GM12878 (cell line): ENCODE measurements at regions not wholly inside any gene's neighbourhood (a gene's known extent, or its start where the extent isn't known, plus 50 kb on each side); places are given as distances from the start of the nearest gene placed in this dataset.

Experiments used
- ATAC-seq: fragments of 200-7000 bp; cut with Tn5 transposase; 3 replicates; pipeline ENCODE4 v1.9.1; 2020; ENCODE audit warnings: mild to moderate bottlenecking, moderate library complexity
- BruUV-seq: library from RNA; stranded (reverse); fragments of 400-500 nt; replicated peaks from 2 replicates; lab custom pipeline; 2021; lab: Mats Ljungman, UMichigan
- CTCF ChIA-PET: fragments of 300-600 bp; sonication (Branson Sonifier 250); formaldehyde crosslinking; extraction: SDS; loops from one replicate; lab custom pipeline; 2021; ENCODE audit warnings: inconsistent platforms; lab: Yijun Ruan, JAX
- POLR2A ChIA-PET: fragments of 350-600 bp; formaldehyde crosslinking; extraction: SDS; loops from one replicate; lab custom pipeline; 2021; ENCODE audit warnings: inconsistent platforms; lab: Charles Lee
- RAD21 ChIA-PET: fragments of 300-600 bp; sonication (Branson Sonifier 250); formaldehyde crosslinking; loops from one replicate; lab custom pipeline; 2023; ENCODE audit warnings: antibody characterized with exemption; ENCODE audit not compliant: unreplicated experiment; lab: Charles Lee
- SMC1A ChIA-PET: fragments of 300-600 bp; sonication (Branson Sonifier 250); formaldehyde crosslinking; loops from one replicate; lab custom pipeline; 2023; ENCODE audit not compliant: unreplicated experiment, uncharacterized antibody; lab: Charles Lee
- DNase-seq: peaks from one replicate; pipeline ENCODE4 v3.0.0-alpha.2; 2011; ENCODE audit warnings: low read depth, low spot score
- FAIRE-seq: peaks from 3 replicates; lab custom pipeline; 2011; peaks lifted over from hg19 to GRCh38; lab: Jason Lieb, UNC
- H2AFZ ChIP-seq: 2 replicates; pipeline ENCODE4 v1.6.0; 2011; ENCODE audit warnings: low read depth, low read length, control low read depth; ENCODE audit not compliant: control insufficient read depth
- H3K27ac ChIP-seq: 2 replicates; pipeline ENCODE4 v1.5.1; 2011; ENCODE audit warnings: control low read depth; ENCODE audit not compliant: control insufficient read depth, insufficient read depth
- H3K27me3 ChIP-seq, 2 experiments: replicated peaks in 1 of 2; 2 replicates each; pipeline versions ENCODE4 v1.6.0 to v1.6.1; 2011; ENCODE audit warnings: low read length in 1 of 2; ENCODE audit not compliant: control insufficient read depth in 2 of 2, insufficient read depth in 2 of 2
- H3K36me3 ChIP-seq, 2 experiments: 2 replicates each; pipeline ENCODE4 v1.5.1; 2011; ENCODE audit warnings: low read length in 1 of 2; ENCODE audit not compliant: control insufficient read depth in 2 of 2, insufficient read depth in 2 of 2
- H3K4me1 ChIP-seq: 2 replicates; pipeline ENCODE4 v1.6.1; 2011; ENCODE audit warnings: mild to moderate bottlenecking, low read length, moderate library complexity, mixed read lengths; ENCODE audit not compliant: control insufficient read depth, insufficient read depth
- H3K4me2 ChIP-seq: 2 replicates; pipeline ENCODE4 v1.6.0; 2011; ENCODE audit warnings: control low read depth; ENCODE audit not compliant: control insufficient read depth, insufficient read depth
- H3K4me3 ChIP-seq: fragments of 200-600 bp; sonication (generic); 2 replicates; pipeline ENCODE4 v1.5.1; 2016
- H3K79me2 ChIP-seq: 2 replicates; pipeline ENCODE4 v1.6.0; 2011; ENCODE audit warnings: low read length; ENCODE audit not compliant: control insufficient read depth, insufficient read depth
- H3K9ac ChIP-seq: 2 replicates; pipeline ENCODE4 v1.8.0; 2011; ENCODE audit warnings: low read length, control low read depth, mixed read lengths; ENCODE audit not compliant: control insufficient read depth, insufficient read depth
- H3K9me3 ChIP-seq: replicated peaks from 3 replicates; pipeline ENCODE4 v1.5.1; 2011; ENCODE audit warnings: mild to moderate bottlenecking, low read length; ENCODE audit not compliant: control insufficient read depth, insufficient read depth
- H4K20me1 ChIP-seq: 2 replicates; pipeline ENCODE4 v1.6.0; 2011; ENCODE audit not compliant: control insufficient read depth, insufficient read depth
- BCL11A ChIP-seq: IDR thresholded peaks from 2 replicates; pipeline ENCODE4 v1.6.1; 2011; ENCODE audit warnings: low read depth, low read length
- CBFB ChIP-seq: IDR thresholded peaks from 2 replicates; pipeline ENCODE4 v1.6.1; 2016; ENCODE audit warnings: antibody characterized with exemption, low read depth
- CBX3 ChIP-seq: fragments of 200-600 bp; sonication (generic); IDR thresholded peaks from 2 replicates; pipeline ENCODE4 v1.6.1; 2016; ENCODE audit warnings: low read depth, borderline replicate concordance
- CBX5 ChIP-seq: sonication (generic); IDR thresholded peaks from 2 replicates; pipeline ENCODE4 v1.6.1; 2016; ENCODE audit warnings: low read depth, moderate library complexity, mild to moderate bottlenecking, inconsistent platforms
- JUND ChIP-seq: IDR thresholded peaks from 2 replicates; pipeline ENCODE4 v1.6.1; 2012; ENCODE audit warnings: low read depth, mild to moderate bottlenecking, low read length, improper control_type of control experiment, moderate library complexity
- STAT1 ChIP-seq: fragments of 450-650 bp; conservative IDR thresholded peaks from 2 replicates; pipeline ENCODE4 v1.6.1; 2014; ENCODE audit warnings: antibody characterized with exemption, mild to moderate bottlenecking
- YBX1 ChIP-seq: fragments of 450-650 bp; IDR thresholded peaks from 2 replicates; pipeline ENCODE4 v1.6.1; 2016; ENCODE audit warnings: antibody characterized with exemption
- YY1 ChIP-seq: IDR thresholded peaks from 2 replicates; pipeline ENCODE4 v1.6.1; 2011; ENCODE audit warnings: low read depth, mild to moderate bottlenecking, low read length
- WGBS: methylation state at CpG from one replicate; pipeline ENCODE4 v1.1.6; 2016; ENCODE audit warnings: low lambda C conversion rate; ENCODE audit not compliant: insufficient replicate concordance, insufficient coverage; ENCODE audit errors: missing lambda C conversion rate; 5-methylcytosine and 5-hydroxymethylcytosine counted together
- in situ Hi-C: fragments of 300-500 bp; cut with MboI; formaldehyde crosslinking; loops from 9 replicates; pipeline ENCODE4 v1.14.3; 2018; ENCODE audit warnings: mixed read lengths
- intact Hi-C: fragments of 100-400 bp; cut with micrococcal nuclease; formaldehyde crosslinking; loops from one replicate; pipeline ENCODE4 v1.14.2; 2022; ENCODE audit not compliant: unreplicated experiment
- TF ChIP-seq, protein P1 (sequence below): IDR thresholded peaks from 2 replicates; pipeline ENCODE4 v1.6.1; 2011; ENCODE audit warnings: mild to moderate bottlenecking, low read depth, low read length, moderate library complexity; ENCODE audit not compliant: insufficient replicate concordance
- TF ChIP-seq, protein P2 (sequence below): IDR thresholded peaks from 2 replicates; pipeline ENCODE4 v1.6.1; 2012; ENCODE audit warnings: low read length, inconsistent platforms

GRCh38 chr11:70742553-70743291, 344.4 kb downstream of the CTTN start:
- FAIRE-seq, result no peak
- Histone ChIP-seq H3K4me1 (no peaks in the 10 kb centered on the region), H3K4me2 (no peak overlapping the region), H3K9ac (no peak overlapping the region), H3K27ac (no peak overlapping the region), H4K20me1 (no peaks in the 10 kb centered on the region), H3K9me3 (no peaks in the 10 kb centered on the region), H3K36me3 (no peaks in the 10 kb centered on the region), H3K79me2 (no peaks in the 10 kb centered on the region), H3K4me3 (no peak overlapping the region), H3K27me3 (0 out of 4 replicates have a peak, but pooled peaks cover 0 to 2% of the 10 kb centered on the region in 2 experiments), H2AFZ (no peak overlapping the region)
- CTCF ChIA-PET, result no interaction called here
- SMC1A ChIA-PET, result no interaction called here
- ATAC-seq, result no peak
- RAD21 ChIA-PET, result no interaction called here
- DNase-seq, result no peak
- TF ChIP-seq, protein P1, sequence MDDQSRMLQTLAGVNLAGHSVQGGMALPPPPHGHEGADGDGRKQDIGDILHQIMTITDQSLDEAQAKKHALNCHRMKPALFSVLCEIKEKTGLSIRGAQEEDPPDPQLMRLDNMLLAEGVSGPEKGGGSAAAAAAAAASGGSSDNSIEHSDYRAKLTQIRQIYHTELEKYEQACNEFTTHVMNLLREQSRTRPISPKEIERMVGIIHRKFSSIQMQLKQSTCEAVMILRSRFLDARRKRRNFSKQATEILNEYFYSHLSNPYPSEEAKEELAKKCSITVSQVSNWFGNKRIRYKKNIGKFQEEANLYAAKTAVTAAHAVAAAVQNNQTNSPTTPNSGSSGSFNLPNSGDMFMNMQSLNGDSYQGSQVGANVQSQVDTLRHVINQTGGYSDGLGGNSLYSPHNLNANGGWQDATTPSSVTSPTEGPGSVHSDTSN, result no peak
- TF ChIP-seq, protein P2, sequence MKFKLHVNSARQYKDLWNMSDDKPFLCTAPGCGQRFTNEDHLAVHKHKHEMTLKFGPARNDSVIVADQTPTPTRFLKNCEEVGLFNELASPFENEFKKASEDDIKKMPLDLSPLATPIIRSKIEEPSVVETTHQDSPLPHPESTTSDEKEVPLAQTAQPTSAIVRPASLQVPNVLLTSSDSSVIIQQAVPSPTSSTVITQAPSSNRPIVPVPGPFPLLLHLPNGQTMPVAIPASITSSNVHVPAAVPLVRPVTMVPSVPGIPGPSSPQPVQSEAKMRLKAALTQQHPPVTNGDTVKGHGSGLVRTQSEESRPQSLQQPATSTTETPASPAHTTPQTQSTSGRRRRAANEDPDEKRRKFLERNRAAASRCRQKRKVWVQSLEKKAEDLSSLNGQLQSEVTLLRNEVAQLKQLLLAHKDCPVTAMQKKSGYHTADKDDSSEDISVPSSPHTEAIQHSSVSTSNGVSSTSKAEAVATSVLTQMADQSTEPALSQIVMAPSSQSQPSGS, result no peak
- TF ChIP-seq STAT1 (no peak), CBX3 (no peak), YBX1 (no peak), BCL11A (no peak), YY1 (no peak), JUND (no peak), CBFB (no peak), CBX5 (no peak)
- intact Hi-C loops, result no loop called here
- in situ Hi-C loops, result no loop called here
- WGBS, result 34% methylated on average over 27 of the region's 27 CpGs
- BruUV-seq, result no TSS peak
- POLR2A ChIA-PET, result no interaction called here
